H1 (cell line): ENCODE measurements at regions not wholly inside any gene's neighbourhood (a gene's known extent, or its start where the extent isn't known, plus 50 kb on each side); places are given as distances from the start of the nearest gene placed in this dataset.

Experiments used
- CTCF ChIA-PET: fragments of 300-600 bp; sonication (Branson Sonifier 250); formaldehyde crosslinking; loops from one replicate; lab custom pipeline; 2021; ENCODE audit not compliant: partially characterized antibody; lab: Charles Lee
- POLR2A ChIA-PET: fragments of 300-600 bp; sonication (Branson Sonifier 250); formaldehyde crosslinking; loops from one replicate; lab custom pipeline; 2021; ENCODE audit warnings: inconsistent platforms; ENCODE audit not compliant: partially characterized antibody; lab: Charles Lee
- DNase-seq, 2 experiments: peaks; one replicate each; pipeline versions ENCODE4 v3.0.0 to v3.0.0-alpha.2; 2010 to 2022; ENCODE audit warnings: low spot score in 2 of 2, low read depth in 1 of 2, mixed read lengths in 1 of 2
- FAIRE-seq: peaks from 2 replicates; lab custom pipeline; 2011; peaks lifted over from hg19 to GRCh38; lab: Jason Lieb, UNC
- H2AFZ ChIP-seq: 2 replicates; pipeline ENCODE4 v1.8.1; 2012; ENCODE audit warnings: low read length, inconsistent platforms
- H2AK5ac ChIP-seq: 2 replicates; pipeline ENCODE4 v1.6.1; 2013; ENCODE audit warnings: low read depth, low read length
- H2BK120ac ChIP-seq: replicated peaks from 2 replicates; pipeline ENCODE3; 2013; ENCODE audit warnings: low read depth, low read length, inconsistent platforms
- H2BK12ac ChIP-seq: 2 replicates; pipeline ENCODE4 v1.6.1; 2013; ENCODE audit warnings: low read depth, low read length
- H2BK15ac ChIP-seq: 2 replicates; pipeline ENCODE4 v1.6.1; 2013; ENCODE audit warnings: low read length
- H2BK20ac ChIP-seq: 2 replicates; pipeline ENCODE4 v1.6.1; 2013; ENCODE audit warnings: low read length
- H2BK5ac ChIP-seq: 2 replicates; pipeline ENCODE4 v1.6.1; 2013; ENCODE audit warnings: low read depth, low read length
- H3K14ac ChIP-seq: 2 replicates; pipeline ENCODE4 v1.6.1; 2013; ENCODE audit warnings: inconsistent platforms; ENCODE audit not compliant: insufficient read length
- H3K18ac ChIP-seq: 2 replicates; pipeline ENCODE4 v1.6.1; 2013; ENCODE audit warnings: low read length; ENCODE audit errors: extremely low read depth
- H3K23ac ChIP-seq: 2 replicates; pipeline ENCODE4 v1.6.1; 2013; ENCODE audit warnings: inconsistent platforms; ENCODE audit not compliant: insufficient read length
- H3K23me2 ChIP-seq: 2 replicates; pipeline ENCODE4 v1.6.1; 2013; ENCODE audit warnings: low read depth, low read length
- H3K27ac ChIP-seq: 2 replicates; pipeline ENCODE4 v1.6.1; 2011; ENCODE audit warnings: low read depth, low read length, inconsistent platforms
- H3K27me3 ChIP-seq, 4 experiments: replicated peaks in 1 of 4; 1 replicate in 1 of 4; 2 replicates in 3 of 4; pipeline versions ENCODE4 v1.6.1 to v1.8.1; 2011 to 2013; ENCODE audit warnings: low read length in 3 of 4, mild to moderate bottlenecking in 3 of 4, inconsistent platforms in 2 of 4, mixed read lengths in 2 of 4, moderate library complexity in 1 of 4; ENCODE audit not compliant: control insufficient read depth in 3 of 4, insufficient read depth in 3 of 4; ENCODE audit errors: extremely low read depth in 1 of 4
- H3K36me3 ChIP-seq, 4 experiments: 2 replicates each; pipeline versions ENCODE4 v1.6.1 to v1.8.1; 2011 to 2013; ENCODE audit warnings: mild to moderate bottlenecking in 4 of 4, low read length in 3 of 4, moderate library complexity in 2 of 4, control low read depth in 1 of 4, inconsistent platforms in 1 of 4; ENCODE audit not compliant: insufficient read depth in 4 of 4, control insufficient read depth in 2 of 4
- H3K4ac ChIP-seq: replicated peaks from 2 replicates; pipeline ENCODE3; 2013; ENCODE audit warnings: low read length, low read depth, mixed read lengths, inconsistent platforms; ENCODE audit not compliant: insufficient read length
- H3K4me1 ChIP-seq, 4 experiments: replicated peaks in 1 of 4; 1 replicate in 1 of 4; 2 replicates in 3 of 4; pipeline versions ENCODE4 v1.6.1 to v1.8.1; 2011 to 2013; ENCODE audit warnings: low read length in 3 of 4, inconsistent platforms in 2 of 4, mixed read lengths in 1 of 4; ENCODE audit not compliant: insufficient read depth in 4 of 4, control insufficient read depth in 3 of 4
- H3K4me2 ChIP-seq, 2 experiments: 2 replicates each; pipeline versions ENCODE4 v1.6.1 to v1.8.1; 2011 to 2013; ENCODE audit warnings: low read depth in 2 of 2, low read length in 2 of 2, control low read depth in 1 of 2, inconsistent platforms in 1 of 2, mild to moderate bottlenecking in 1 of 2; ENCODE audit not compliant: insufficient read depth in 1 of 2
- H3K4me3 ChIP-seq, 4 experiments: fragments of 200-600, 300-600 bp in 1 of 4; sonication (generic), shearing (Covaris generic), sonication (Bioruptor Twin) in 1 of 4; 2 replicates each; pipeline versions ENCODE4 v1.5.1 to v1.8.1; 2011 to 2016; ENCODE audit warnings: low read length in 4 of 4, low read depth in 3 of 4, control low read depth in 2 of 4, inconsistent platforms in 2 of 4, mild to moderate bottlenecking in 2 of 4, mixed read lengths in 1 of 4, moderate library complexity in 1 of 4; ENCODE audit not compliant: insufficient read depth in 2 of 4; ENCODE audit errors: extremely low read depth in 1 of 4
- H3K56ac ChIP-seq: replicated peaks from 2 replicates; pipeline ENCODE3; 2013; ENCODE audit warnings: low read depth, mild to moderate bottlenecking, mixed read lengths, low read length, inconsistent platforms; ENCODE audit not compliant: insufficient read length
- H3K79me1 ChIP-seq: 2 replicates; pipeline ENCODE4 v1.6.1; 2013; ENCODE audit warnings: low read depth, low read length, control low read depth
- H3K79me2 ChIP-seq, 2 experiments: 2 replicates each; pipeline versions ENCODE4 v1.6.1 to v1.8.1; 2012 to 2013; ENCODE audit warnings: low read length in 2 of 2, mild to moderate bottlenecking in 2 of 2, inconsistent platforms in 1 of 2; ENCODE audit not compliant: insufficient read depth in 2 of 2, control insufficient read depth in 1 of 2
- H3K9ac ChIP-seq, 4 experiments: replicated peaks in 1 of 4; 1 replicate in 1 of 4; 2 replicates in 3 of 4; pipeline versions ENCODE4 v1.6.1 to v1.8.1; 2011 to 2013; ENCODE audit warnings: low read depth in 3 of 4, low read length in 3 of 4, control low read depth in 2 of 4, mild to moderate bottlenecking in 2 of 4, moderate library complexity in 2 of 4, inconsistent platforms in 1 of 4; ENCODE audit errors: extremely low read depth in 1 of 4
- H3K9me3 ChIP-seq, 2 experiments: 2 replicates each; pipeline versions ENCODE4 v1.6.1 to v1.8.1; 2012 to 2013; ENCODE audit warnings: mild to moderate bottlenecking in 2 of 2, moderate library complexity in 2 of 2, control low read depth in 1 of 2, inconsistent platforms in 1 of 2, low read depth in 1 of 2, low read length in 1 of 2, mixed read lengths in 1 of 2; ENCODE audit not compliant: insufficient read depth in 2 of 2
- H4K20me1 ChIP-seq, 2 experiments: replicated peaks in 1 of 2; 2 replicates each; pipeline versions ENCODE3 to v1.8.1; 2011 to 2013; ENCODE audit warnings: inconsistent platforms in 2 of 2, low read length in 2 of 2, mild to moderate bottlenecking in 1 of 2; ENCODE audit not compliant: insufficient read depth in 2 of 2, control insufficient read depth in 1 of 2
- H4K5ac ChIP-seq: 2 replicates; pipeline ENCODE4 v1.6.1; 2013; ENCODE audit warnings: low read length, low read depth, mixed read lengths, inconsistent platforms; ENCODE audit not compliant: insufficient read length
- H4K8ac ChIP-seq: 2 replicates; pipeline ENCODE4 v1.8.0; 2013; ENCODE audit warnings: mild to moderate bottlenecking, moderate library complexity, low read length, inconsistent platforms; ENCODE audit not compliant: insufficient read depth; ENCODE audit errors: extremely low read depth
- H4K91ac ChIP-seq: replicated peaks from 2 replicates; pipeline ENCODE3; 2013; ENCODE audit warnings: low read length, mixed read lengths, inconsistent platforms; ENCODE audit not compliant: insufficient read length
- ASH2L ChIP-seq: fragments of 200-600, 300-600 bp; sonication (generic); IDR thresholded peaks from one replicate; pipeline ENCODE4 v1.7.1; 2017; ENCODE audit warnings: low read length
- CBX8 ChIP-seq: fragments of 300-800, 300-1000 bp; sonication (generic); IDR thresholded peaks from 2 replicates; pipeline ENCODE4 v1.7.1; 2016; ENCODE audit warnings: low read depth, low read length, borderline replicate concordance
- CTBP2 ChIP-seq: IDR thresholded peaks from 2 replicates; pipeline ENCODE4 v1.7.0; 2011; ENCODE audit warnings: borderline replicate concordance, mild to moderate bottlenecking, moderate library complexity, mixed read lengths, low read length; ENCODE audit not compliant: insufficient read depth, insufficient read length
- KDM5A ChIP-seq: fragments of 200-600 bp; IDR thresholded peaks from 2 replicates; pipeline ENCODE4 v1.7.1; 2012; ENCODE audit warnings: mild to moderate bottlenecking, low read length, inconsistent platforms, mixed read lengths
- POLR2A ChIP-seq, 2 experiments: IDR thresholded peaks; 1 replicate in 1 of 2; 2 replicates in 1 of 2; pipeline ENCODE4 v1.6.1; 2011; ENCODE audit warnings: low read depth in 2 of 2, low read length in 2 of 2, mild to moderate bottlenecking in 2 of 2; ENCODE audit errors: control extremely low read depth in 1 of 2
- POLR2AphosphoS5 ChIP-seq: IDR thresholded peaks from 2 replicates; pipeline ENCODE4 v1.6.1; 2011; ENCODE audit warnings: low read depth, low read length
- RAD21 ChIP-seq, 2 experiments: IDR thresholded peaks in 1 of 2; conservative IDR thresholded peaks in 1 of 2; 2 replicates each; pipeline ENCODE4 v1.6.1; 2011; ENCODE audit warnings: low read depth in 2 of 2, low read length in 2 of 2, improper control_type of control experiment in 1 of 2, inconsistent platforms in 1 of 2, mild to moderate bottlenecking in 1 of 2, moderate library complexity in 1 of 2
- RXRA ChIP-seq: IDR thresholded peaks from 2 replicates; pipeline ENCODE4 v1.6.1; 2011; ENCODE audit warnings: low read depth, mild to moderate bottlenecking, low read length, moderate library complexity; ENCODE audit not compliant: insufficient read depth
- SP1 ChIP-seq: IDR thresholded peaks from 2 replicates; pipeline ENCODE4 v1.6.1; 2011; ENCODE audit warnings: low read depth, low read length
- SRF ChIP-seq: IDR thresholded peaks from 2 replicates; pipeline ENCODE4 v1.6.1; 2011; ENCODE audit warnings: mild to moderate bottlenecking, low read depth, low read length, moderate library complexity
- TAF1 ChIP-seq: IDR thresholded peaks from 2 replicates; pipeline ENCODE4 v1.6.1; 2011; ENCODE audit warnings: mild to moderate bottlenecking, low read depth, low read length
- TAF7 ChIP-seq: optimal IDR thresholded peaks from 2 replicates; pipeline ENCODE3; 2011; ENCODE audit warnings: low read depth, mild to moderate bottlenecking, inconsistent platforms, low read length, moderate library complexity, borderline replicate concordance
- WGBS, 2 experiments: shearing (Covaris generic) in 1 of 2; methylation state at CpG; one replicate each; pipeline versions ENCODE4 v1.1.6 to v1.1.7; 2013 to 2015; ENCODE audit warnings: low lambda C conversion rate in 2 of 2, mixed read lengths in 2 of 2, inconsistent platforms in 1 of 2, low coverage in 1 of 2, missing lambda C conversion rate in 1 of 2; ENCODE audit not compliant: insufficient replicate concordance in 2 of 2, insufficient coverage in 1 of 2, insufficient read length in 1 of 2; ENCODE audit errors: extremely low coverage in 1 of 2, missing lambda C conversion rate in 1 of 2; 5-methylcytosine and 5-hydroxymethylcytosine counted together

GRCh38 chr20:19812056-19812455, 54.0 kb downstream of the RIN2 start:
- CTCF ChIA-PET = interaction anchor here (2.4 kb wide), 1 partner anchor 27 kb away, joined by 12 read pairs; no protein-coding TSS in a partner anchor
- no peak overlapping the region for H3K27ac ChIP-seq

More at GRCh38 chr20:19812056-19812455, 54.0 kb downstream of the RIN2 start:
- Histone ChIP-seq H3K4ac (no peak overlapping the region), H3K36me3 (no peaks in the 10 kb centered on the region), H3K9me3 (no peaks in the 10 kb centered on the region), H4K91ac (no peak overlapping the region), H3K23me2 (no peaks in the 10 kb centered on the region), H4K20me1 (no peaks in the 10 kb centered on the region), H2BK12ac (no peak overlapping the region), H2AFZ (no peak overlapping the region), H2BK20ac (no peak overlapping the region), H4K5ac (no peak overlapping the region), H3K79me2 (no peaks in the 10 kb centered on the region), H4K8ac (no peak overlapping the region), H2BK120ac (no peak overlapping the region), H2BK5ac (no peak overlapping the region), H2BK15ac (no peak overlapping the region), H3K18ac (no peak overlapping the region), H3K4me1 (peaks cover 0 to 3% (median 0%) of the 10 kb centered on the region in 4 experiments; a peak in 1 of 7 replicates), H3K27me3 (no peaks in the 10 kb centered on the region), H2AK5ac (no peak overlapping the region), H3K4me3 (no peak overlapping the region), H3K79me1 (no peaks in the 10 kb centered on the region), H3K4me2 (no peak overlapping the region), H3K9ac (no peak overlapping the region), H3K56ac (no peak overlapping the region), H3K23ac (no peak overlapping the region), H3K14ac (no peak overlapping the region)
- FAIRE-seq = no peak
- DNase-seq = no peak
- 90% methylated on average over 1 of the region's 1 CpG; no CpG with 5 or more reads in 1 of the 2 experiments for WGBS, 2 experiments
- TF ChIP-seq SP1 (no peak), POLR2A (IDR thresholded peaks at IDR 0.05; ENCODE audit: control extremely low read depth in 1 of 2, low read depth in 2 of 2, low read length in 2 of 2) (no peak), POLR2AphosphoS5 (no peak), TAF1 (no peak), TAF7 (no peak), SRF (no peak), ASH2L (no peak), CTBP2 (no peak), CBX8 (no peak), KDM5A (no peak), RAD21 (IDR thresholded peaks at IDR 0.05 in 1 of 2, conservative IDR thresholded peaks at IDR 0.05 in 1 of 2; ENCODE audit: low read depth in 2 of 2, low read length in 2 of 2) (no peak), RXRA (no peak)
- POLR2A ChIA-PET = no interaction called here
